WTC11 (cell line): ENCODE measurements at regions not wholly inside any gene's neighbourhood (a gene's known extent, or its start where the extent isn't known, plus 50 kb on each side); places are given as distances from the start of the nearest gene placed in this dataset.

ENCODE experiments used
- ATAC-seq: fragments of 200-7000 bp; cut with Tn5 transposase; 2 replicates; pipeline ENCODE4 v1.10.0; 2021; ENCODE audit warnings: mild to moderate bottlenecking, moderate library complexity
- CTCF ChIA-PET: fragments of 300-600 bp; sonication (Branson Sonifier 250); formaldehyde crosslinking; loops from one replicate; lab custom pipeline; 2021; ENCODE audit warnings: antibody characterized with exemption; lab: Charles Lee
- POLR2A ChIA-PET: fragments of 350-600 bp; sonication (Branson Sonifier 250); formaldehyde crosslinking; loops from one replicate; lab custom pipeline; 2021; ENCODE audit warnings: antibody characterized with exemption; lab: Charles Lee
- DNase-seq: peaks from one replicate; pipeline ENCODE4 v3.0.0; 2021; ENCODE audit warnings: low spot score
- H3K27ac Mint-ChIP-seq: 2 replicates; pipeline ENCODE4 v1.8.0; 2021; ENCODE audit warnings: mixed read lengths
- H3K27me3 Mint-ChIP-seq: 2 replicates; pipeline ENCODE4 v1.8.0; 2021; ENCODE audit warnings: low read depth, mild to moderate bottlenecking, moderate library complexity, mixed read lengths
- H3K36me3 Mint-ChIP-seq: 2 replicates; pipeline ENCODE4 v1.8.0; 2021; ENCODE audit warnings: mixed read lengths
- H3K4me1 Mint-ChIP-seq: 2 replicates; pipeline ENCODE4 v1.8.0; 2022; ENCODE audit warnings: mixed read lengths
- H3K4me3 Mint-ChIP-seq: 2 replicates; pipeline ENCODE4 v1.8.0; 2021; ENCODE audit warnings: mild to moderate bottlenecking, moderate library complexity, mixed read lengths
- H3K9me3 Mint-ChIP-seq: 2 replicates; pipeline ENCODE4 v1.8.0; 2021; ENCODE audit warnings: mixed read lengths
- ATF6 ChIP-seq: sonication (generic); formaldehyde crosslinking; IDR thresholded peaks from 2 replicates; pipeline ENCODE4 v1.8.1; 2023; ENCODE audit warnings: mild to moderate bottlenecking, missing genetic modification reagents
- CREM ChIP-seq: sonication (generic); formaldehyde crosslinking; IDR thresholded peaks from 2 replicates; pipeline ENCODE4 v1.8.1; 2022; ENCODE audit warnings: mild to moderate bottlenecking, missing genetic modification reagents, moderate library complexity
- ERG ChIP-seq: fragments of 250-450 bp; sonication (Bioruptor Pico); IDR thresholded peaks from 2 replicates; pipeline ENCODE4 v1.8.0; 2021; ENCODE audit warnings: mild to moderate bottlenecking
- FOXP1 ChIP-seq: sonication (generic); formaldehyde crosslinking; IDR thresholded peaks from 2 replicates; pipeline ENCODE4 v1.8.0; 2022; ENCODE audit warnings: missing genetic modification reagents, mild to moderate bottlenecking, moderate library complexity, borderline replicate concordance
- GTF2I ChIP-seq: fragments of 250-450 bp; sonication (Bioruptor Pico); conservative IDR thresholded peaks from 2 replicates; pipeline ENCODE4 v1.4.0; 2021; ENCODE audit warnings: mild to moderate bottlenecking
- IRF1 ChIP-seq: sonication (generic); formaldehyde crosslinking; IDR thresholded peaks from 2 replicates; pipeline ENCODE4 v1.8.0; 2023; ENCODE audit warnings: missing genetic modification reagents
- NR1H2 ChIP-seq: sonication (generic); formaldehyde crosslinking; IDR thresholded peaks from 2 replicates; pipeline ENCODE4 v1.9.0; 2021; ENCODE audit warnings: mild to moderate bottlenecking, moderate library complexity, missing genetic modification reagents
- PREB ChIP-seq: sonication (generic); formaldehyde crosslinking; IDR thresholded peaks from 2 replicates; pipeline ENCODE4 v1.8.1; 2022; ENCODE audit warnings: mild to moderate bottlenecking, missing genetic modification reagents, moderate library complexity, borderline replicate concordance
- SMAD3 ChIP-seq: sonication (generic); formaldehyde crosslinking; IDR thresholded peaks from 2 replicates; pipeline ENCODE4 v1.8.0; 2022; ENCODE audit warnings: missing genetic modification reagents, mild to moderate bottlenecking, borderline replicate concordance
- SMAD4 ChIP-seq: sonication (generic); formaldehyde crosslinking; IDR thresholded peaks from 2 replicates; pipeline ENCODE4 v1.8.0; 2022; ENCODE audit warnings: mild to moderate bottlenecking, missing genetic modification reagents
- TCF7 ChIP-seq: sonication (generic); formaldehyde crosslinking; IDR thresholded peaks from 2 replicates; pipeline ENCODE4 v1.8.0; 2022; ENCODE audit warnings: mild to moderate bottlenecking, low read depth, missing genetic modification reagents, moderate library complexity
- USF1 ChIP-seq: sonication (generic); formaldehyde crosslinking; IDR thresholded peaks from 2 replicates; pipeline ENCODE4 v1.8.0; 2022; ENCODE audit warnings: mild to moderate bottlenecking, missing genetic modification reagents
- USF2 ChIP-seq: sonication (generic); formaldehyde crosslinking; IDR thresholded peaks from 2 replicates; pipeline ENCODE4 v1.8.1; 2023; ENCODE audit warnings: mild to moderate bottlenecking, missing genetic modification reagents, moderate library complexity
- ZNF138 ChIP-seq: sonication (generic); formaldehyde crosslinking; conservative IDR thresholded peaks from 2 replicates; pipeline ENCODE4 v1.8.1; 2022; ENCODE audit warnings: mild to moderate bottlenecking, moderate library complexity, missing genetic modification reagents
- ZNF281 ChIP-seq: sonication (generic); formaldehyde crosslinking; IDR thresholded peaks from 2 replicates; pipeline ENCODE4 v1.8.0; 2023; ENCODE audit warnings: mild to moderate bottlenecking, missing genetic modification reagents
- ZNF317 ChIP-seq: sonication (generic); formaldehyde crosslinking; IDR thresholded peaks from 2 replicates; pipeline ENCODE4 v1.8.1; 2023; ENCODE audit warnings: low read depth, mild to moderate bottlenecking, moderate library complexity, missing genetic modification reagents, borderline replicate concordance
- ZNF423 ChIP-seq: fragments of 250-450 bp; sonication (Bioruptor Pico); IDR thresholded peaks from 2 replicates; pipeline ENCODE4 v2.1.2; 2022; ENCODE audit warnings: mild to moderate bottlenecking, moderate library complexity
- ZSCAN18 ChIP-seq: fragments of 250-450 bp; sonication (Bioruptor Pico); IDR thresholded peaks from 2 replicates; pipeline ENCODE4 v2.1.2; 2022; ENCODE audit warnings: mild to moderate bottlenecking, moderate library complexity

GRCh38 chr4:77465271-77465670 lies 140.3 kb upstream of the CXCL13 start:
- no peak overlapping the region for H3K4me3 Mint-ChIP-seq
- peak; percentile 77 for ATAC-seq
- H3K9me3 Mint-ChIP-seq: peaks cover 58% of the 10 kb centered on the region
- POLR2A ChIA-PET: interaction anchor here (0.6 kb wide), 1 partner anchor 1377 kb away, joined by 3 read pairs; no protein-coding TSS in a partner anchor
- peaks cover 12% of the 10 kb centered on the region for H3K27me3 Mint-ChIP-seq
- peaks cover 18% of the 10 kb centered on the region; the same call in 1 of the 2 replicates for H3K36me3 Mint-ChIP-seq
- no peak for TF ChIP-seq CREM (CRISPR knock-in tag)
- DNase-seq: peak; percentile 50
- no peaks in the 10 kb centered on the region for H3K4me1 Mint-ChIP-seq
- H3K27ac Mint-ChIP-seq: no peak overlapping the region
- CTCF ChIA-PET: interaction anchor here (0.7 to 2.8 kb wide), 22 partner anchors 9 to 529 kb away, joined by 3 to 26 read pairs (median 4); no protein-coding TSS in a partner anchor

GRCh38 chr4:77466430-77466829 lies 139.2 kb upstream of the CXCL13 start:
- Mint-ChIP-seq H3K27ac (no peak overlapping the region), H3K36me3 (peaks cover 18% of the 10 kb centered on the region; the same call in 1 of the 2 replicates), H3K9me3 (peaks cover 52% of the 10 kb centered on the region), H3K4me3 (no peak overlapping the region), H3K27me3 (peaks cover 10% of the 10 kb centered on the region), H3K4me1 (no peaks in the 10 kb centered on the region)
- TF ChIP-seq ERG: no peak
- no peak for TF ChIP-seq SMAD4 (CRISPR knock-in tag)
- no peak for TF ChIP-seq PREB (CRISPR knock-in tag)
- TF ChIP-seq NR1H2 (CRISPR knock-in tag): no peak
- no peak for TF ChIP-seq ATF6 (CRISPR knock-in tag)
- TF ChIP-seq FOXP1: no peak
- TF ChIP-seq ZNF423 (CRISPR knock-in tag): no peak
- no peak for TF ChIP-seq ZNF317
- no peak for DNase-seq
- ATAC-seq: no peak
- ChIA-PET POLR2A (no interaction called here), CTCF (interaction anchor here (1.0 to 2.8 kb wide), 6 partner anchors 34 to 234 kb away, joined by 3 to 8 read pairs (median 5); no protein-coding TSS in a partner anchor)

- no peak overlapping the region for H3K27ac Mint-ChIP-seq
- TF ChIP-seq ZNF138 (CRISPR knock-in tag) (no peak), ZSCAN18 (no peak), ZNF281 (CRISPR knock-in tag) (no peak), USF1 (CRISPR knock-in tag) (no peak), USF2 (no peak), TCF7 (no peak), IRF1 (CRISPR knock-in tag) (no peak), GTF2I (CRISPR knock-in tag) (no peak), SMAD3 (no peak)
These were observed 133.7 kb upstream of the CXCL13 start for GRCh38 chr4:77471821-77472495.

More at GRCh38 chr4:77471821-77472495, 133.7 kb upstream of the CXCL13 start:
- Mint-ChIP-seq H3K27me3 (peaks cover 4% of the 10 kb centered on the region; the same call in 1 of the 2 replicates), H3K36me3 (peaks cover 3% of the 10 kb centered on the region; the same call in 1 of the 2 replicates), H3K9me3 (peaks cover 17% of the 10 kb centered on the region), H3K4me1 (no peaks in the 10 kb centered on the region), H3K4me3 (no peak overlapping the region)
- DNase-seq (no peak), ATAC-seq (0 out of 2 replicates have a peak, but pooled peaks have one; percentile 20)
- POLR2A ChIA-PET: no interaction called here
- CTCF ChIA-PET: interaction anchor here (0.6 to 1.5 kb wide), 4 partner anchors 8 to 106 kb away, joined by 3 to 5 read pairs (median 4); no protein-coding TSS in a partner anchor
